ENCODE measurements at regions not wholly inside any gene's neighbourhood (a gene's known extent, or its start where the extent isn't known, plus 50 kb on each side); places are given as distances from the start of the nearest gene placed in this dataset.

DNA sequence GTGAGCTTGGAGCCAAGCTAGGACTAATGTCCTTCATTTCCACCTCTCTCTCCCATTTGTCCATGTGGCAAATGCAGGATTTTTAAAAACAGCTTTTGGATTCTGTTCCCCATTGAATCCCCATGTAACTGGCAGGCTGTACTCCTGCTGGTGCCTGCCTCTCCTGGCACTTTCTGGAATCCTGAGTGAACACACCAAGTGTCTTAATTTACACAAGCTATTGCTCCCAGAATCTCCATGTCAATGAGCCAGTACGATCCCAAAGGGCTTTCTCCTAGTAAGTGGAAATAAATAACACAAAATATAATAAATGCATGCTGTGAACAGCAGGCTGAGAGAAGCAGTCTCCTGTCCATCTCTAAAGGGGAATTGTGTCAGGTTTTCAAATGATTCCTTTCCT, 88.4 kb upstream of the WWC1 start:
- DNase-seq (ENCODE audit: low spot score), result no peak

DNA sequence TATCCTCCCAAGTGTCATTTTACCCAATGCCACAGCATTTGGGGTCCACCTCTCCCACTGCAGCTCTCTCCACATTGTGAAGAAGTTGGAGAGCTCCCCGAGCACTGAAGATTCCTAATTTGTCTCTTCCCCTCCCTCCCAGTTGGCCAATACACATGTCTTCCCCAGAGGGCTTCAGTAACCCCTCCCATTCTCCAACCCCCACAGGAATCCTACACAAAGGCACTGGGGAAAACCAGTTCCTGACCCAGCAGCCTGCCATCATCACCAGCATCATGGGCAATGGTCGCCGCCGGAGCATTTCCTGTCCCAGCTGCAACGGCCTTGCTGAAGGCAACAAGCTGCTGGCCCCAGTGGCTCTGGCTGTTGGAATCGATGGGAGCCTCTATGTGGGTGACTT, 87.3 kb upstream of the WWC1 start:
- DNase-seq (ENCODE audit: low spot score), result no peak

DNA sequence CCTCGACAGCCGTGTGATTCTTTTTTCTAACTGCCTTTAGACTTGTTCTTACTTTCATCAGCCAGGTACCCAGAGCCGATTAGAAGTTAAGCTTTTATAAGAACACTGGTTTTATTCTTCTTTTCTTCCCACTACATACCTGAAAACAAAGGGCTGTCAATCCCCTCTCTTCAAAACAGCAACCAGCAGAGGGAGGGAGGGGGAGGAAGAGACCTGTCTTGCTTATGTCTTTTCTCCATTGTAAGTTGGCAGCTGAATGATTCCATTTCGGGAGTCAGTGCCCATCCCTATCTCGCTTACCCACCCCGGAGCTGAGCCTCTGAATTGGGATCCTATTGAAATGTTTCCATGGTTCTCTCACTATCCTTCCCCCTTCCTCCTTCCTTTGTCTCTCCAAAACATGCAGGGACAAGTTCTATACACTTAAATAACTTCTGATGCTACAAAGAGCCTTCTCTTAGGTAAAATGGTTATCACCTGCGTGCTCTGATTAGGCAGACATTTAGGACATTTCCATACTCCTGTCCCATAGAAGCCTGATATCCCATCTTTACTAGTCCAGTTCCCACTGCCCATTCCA, 83.9 kb upstream of the WWC1 start:
- no peak for DNase-seq (ENCODE audit: low spot score)

DNA sequence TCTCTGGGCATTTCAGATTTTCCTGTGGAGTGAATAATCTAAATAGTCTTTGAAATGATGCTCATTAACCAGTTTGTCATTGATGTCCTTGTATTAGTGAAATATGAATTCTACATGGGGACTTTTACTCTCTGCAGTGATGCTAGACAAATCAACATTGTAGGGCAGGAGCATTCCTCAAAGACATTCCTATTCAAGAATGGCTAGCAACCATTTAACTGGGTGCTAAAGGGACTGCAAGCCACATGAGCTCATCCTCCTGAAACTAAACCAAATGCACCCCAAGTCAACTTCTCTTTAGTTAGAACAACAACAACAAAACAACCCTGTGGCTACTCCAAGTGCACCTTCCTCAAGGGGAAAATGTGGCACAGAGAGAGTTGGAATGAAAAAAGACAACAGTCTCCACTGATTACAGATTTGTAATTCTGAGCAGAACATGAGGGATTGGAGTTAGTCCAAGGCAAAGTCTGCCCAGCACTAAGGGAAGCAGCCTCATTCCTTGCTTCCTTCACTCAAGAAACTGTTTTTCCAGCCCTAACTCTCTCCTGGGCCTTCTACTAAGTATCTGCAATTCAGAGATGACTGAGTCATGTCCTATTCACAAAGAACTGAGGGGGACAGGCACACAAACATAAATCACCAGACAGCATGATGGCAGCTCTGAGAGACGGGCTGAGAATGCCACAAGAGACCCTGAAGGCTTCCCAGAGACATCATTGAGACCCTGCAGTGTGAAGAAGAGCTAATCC, 82.0 kb upstream of the WWC1 start:
- DNase-seq (ENCODE audit: low spot score), result peak; percentile 31

DNA sequence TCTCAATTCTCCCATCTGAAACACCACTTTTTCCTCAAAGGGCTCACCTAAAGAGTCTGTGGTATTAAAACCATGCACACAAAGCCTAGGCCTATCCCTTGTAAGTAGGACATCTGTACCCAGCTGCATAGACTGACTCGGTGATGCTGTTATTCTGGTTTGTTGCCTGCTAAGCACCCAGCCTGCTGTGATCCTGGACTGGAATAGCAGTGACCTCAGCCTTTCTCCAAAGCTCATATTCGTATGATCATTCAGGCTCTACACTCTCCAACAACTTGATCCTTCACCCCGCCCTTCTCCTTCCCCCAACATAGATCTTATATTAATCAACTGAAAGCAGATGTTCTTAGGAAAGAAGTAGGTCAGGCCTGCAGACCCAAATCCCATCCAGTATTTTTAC, 81.4 kb upstream of the WWC1 start:
- no peak for DNase-seq (ENCODE audit: low spot score)

DNA sequence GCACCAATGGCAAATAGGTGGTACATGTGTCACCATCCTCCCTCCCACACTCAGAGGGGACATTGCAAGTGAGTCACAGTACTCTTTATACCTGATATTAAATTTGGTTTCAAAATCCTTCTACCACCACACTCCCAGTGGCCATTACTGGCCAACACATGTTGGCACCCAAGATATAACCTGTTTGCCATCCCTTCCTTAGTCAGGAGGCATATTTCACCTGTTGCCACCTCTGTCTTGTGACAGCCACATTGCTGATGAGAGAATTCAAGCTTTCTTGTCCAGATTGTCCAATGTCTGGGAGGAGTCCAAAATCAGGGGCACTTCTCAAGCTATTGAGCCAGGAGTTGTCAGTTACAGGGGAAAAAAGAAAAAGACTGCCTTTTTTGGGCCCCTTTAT, 80.2 kb upstream of the WWC1 start:
- DNase-seq (ENCODE audit: low spot score), result no peak

DNA sequence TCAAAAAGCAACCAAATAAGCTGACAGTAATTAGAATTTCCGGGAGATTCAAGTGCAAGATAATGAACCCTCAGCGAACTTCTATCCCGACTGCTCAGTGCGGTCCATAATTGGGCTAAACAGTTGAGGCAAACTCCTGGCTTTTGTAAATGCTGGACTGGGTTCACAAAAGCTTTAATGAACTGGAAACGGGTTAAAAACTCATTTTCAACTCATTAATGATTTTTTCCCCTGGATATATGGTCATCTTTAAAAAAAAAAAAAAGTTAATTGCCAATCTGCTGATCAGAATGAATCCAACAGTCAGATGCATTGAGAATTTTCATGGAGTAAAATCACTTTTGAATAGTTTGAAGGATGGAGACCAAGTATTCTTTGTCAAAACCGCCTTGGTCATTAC, 79.5 kb upstream of the WWC1 start:
- no peak for DNase-seq (ENCODE audit: low spot score)

DNA sequence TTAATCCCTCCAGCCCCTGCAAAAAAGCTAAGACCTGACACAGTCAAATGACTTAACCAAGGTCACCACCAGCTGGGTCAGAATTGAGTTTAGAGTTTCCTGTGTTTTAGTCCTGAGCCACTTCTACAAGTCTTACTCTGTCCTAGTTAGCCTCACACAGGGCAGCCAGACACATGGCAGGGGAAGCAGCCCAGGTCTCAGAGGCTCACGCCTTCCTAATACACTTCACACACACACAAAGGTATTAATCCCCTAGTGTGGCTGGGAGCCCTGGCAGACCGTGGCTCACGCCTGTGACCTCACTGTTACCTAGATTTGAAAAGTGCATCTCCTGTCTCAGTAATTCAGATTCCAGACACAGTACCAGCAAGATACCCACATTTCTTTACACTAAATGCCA, 77.4 kb upstream of the WWC1 start:
- DNase-seq (ENCODE audit: low spot score), result no peak

DNA sequence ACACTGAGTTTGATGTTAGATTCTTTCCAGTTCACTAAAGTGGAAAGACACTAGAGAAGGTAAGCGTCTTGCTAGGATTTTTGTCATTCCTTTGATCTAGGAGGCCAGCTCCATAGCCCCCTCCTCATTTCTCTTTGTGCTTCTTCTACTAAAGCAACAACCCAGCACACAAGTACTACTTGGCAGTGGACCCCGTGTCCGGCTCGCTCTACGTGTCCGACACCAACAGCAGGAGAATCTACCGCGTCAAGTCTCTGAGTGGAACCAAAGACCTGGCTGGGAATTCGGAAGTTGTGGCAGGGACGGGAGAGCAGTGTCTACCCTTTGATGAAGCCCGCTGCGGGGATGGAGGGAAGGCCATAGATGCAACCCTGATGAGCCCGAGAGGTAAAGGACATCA, 76.6 kb upstream of the WWC1 start:
- DNase-seq (ENCODE audit: low spot score), result no peak

DNA sequence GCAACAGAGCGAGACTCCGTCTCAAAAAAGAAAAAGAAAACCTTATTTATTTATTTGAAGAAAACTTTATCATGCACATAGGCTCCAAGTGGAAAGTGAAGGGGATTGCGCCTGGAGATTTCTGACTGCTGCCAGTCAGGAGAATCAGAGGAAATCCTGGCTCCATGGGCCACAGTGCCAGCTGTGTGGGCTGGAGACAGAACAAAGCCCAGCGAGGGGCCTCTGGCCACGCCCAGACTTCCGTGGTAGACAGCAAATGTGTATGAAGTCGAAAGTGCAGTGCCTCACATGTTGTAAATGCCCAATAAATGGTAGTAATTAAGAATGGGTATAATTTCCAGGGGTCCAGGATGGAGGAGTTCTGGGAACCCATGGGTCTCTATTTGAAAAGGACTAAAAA, 75.8 kb upstream of the WWC1 start:
- no peak for DNase-seq (ENCODE audit: low spot score)

DNA sequence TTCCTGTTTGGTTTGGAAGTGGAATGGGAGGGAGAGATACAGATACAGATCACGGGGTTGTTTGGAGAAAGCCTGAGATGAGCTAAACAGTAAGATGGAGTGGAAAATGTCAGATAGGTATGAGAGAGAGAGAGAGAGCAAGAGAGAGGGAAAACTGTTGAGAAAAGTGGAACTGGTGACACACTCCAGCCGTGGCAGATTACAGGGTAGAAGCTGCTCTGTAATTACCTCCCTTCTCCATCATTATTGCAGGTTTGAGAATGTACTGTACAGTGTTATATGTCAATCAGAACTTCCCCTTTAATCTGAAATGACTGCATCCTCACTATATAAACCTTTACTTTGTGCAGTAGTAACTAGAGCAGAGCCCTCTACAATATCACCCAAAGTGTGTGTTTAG, 74.5 kb upstream of the WWC1 start:
- no peak for DNase-seq (ENCODE audit: low spot score)

DNA sequence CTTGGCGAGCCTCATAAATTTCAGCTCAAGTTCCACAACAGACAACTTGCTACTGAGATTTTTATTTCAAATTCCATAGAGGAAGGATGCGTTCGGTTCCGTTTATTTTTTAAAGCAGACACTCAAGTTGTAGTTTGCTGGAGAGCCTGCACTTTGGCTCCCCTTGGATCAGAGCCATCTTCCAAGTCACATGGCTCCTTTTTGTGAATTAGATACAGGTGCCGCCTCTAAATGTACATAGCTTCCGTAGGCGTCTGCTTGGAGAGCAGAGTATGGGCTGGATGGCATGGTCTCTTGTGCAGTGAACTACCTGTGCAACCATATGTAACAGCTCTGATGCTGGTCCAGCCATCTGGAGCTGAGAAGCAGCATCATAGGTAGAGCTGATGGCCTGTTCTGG, 73.9 kb upstream of the WWC1 start:
- no peak for DNase-seq (ENCODE audit: low spot score)

DNA sequence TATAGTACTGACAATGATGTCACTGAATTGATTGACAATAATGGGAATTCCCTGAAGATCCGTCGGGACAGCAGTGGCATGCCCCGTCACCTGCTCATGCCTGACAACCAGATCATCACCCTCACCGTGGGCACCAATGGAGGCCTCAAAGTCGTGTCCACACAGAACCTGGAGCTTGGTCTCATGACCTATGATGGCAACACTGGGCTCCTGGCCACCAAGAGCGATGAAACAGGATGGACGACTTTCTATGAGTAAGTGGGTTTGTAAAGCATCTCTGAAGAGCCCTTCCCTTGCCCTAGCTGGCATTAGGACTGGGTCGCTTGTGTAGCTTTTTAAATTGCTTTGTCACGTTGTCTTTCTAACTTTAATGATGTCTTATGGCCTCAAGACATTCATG, 72.7 kb upstream of the WWC1 start:
- DNase-seq (ENCODE audit: low spot score), result no peak

DNA sequence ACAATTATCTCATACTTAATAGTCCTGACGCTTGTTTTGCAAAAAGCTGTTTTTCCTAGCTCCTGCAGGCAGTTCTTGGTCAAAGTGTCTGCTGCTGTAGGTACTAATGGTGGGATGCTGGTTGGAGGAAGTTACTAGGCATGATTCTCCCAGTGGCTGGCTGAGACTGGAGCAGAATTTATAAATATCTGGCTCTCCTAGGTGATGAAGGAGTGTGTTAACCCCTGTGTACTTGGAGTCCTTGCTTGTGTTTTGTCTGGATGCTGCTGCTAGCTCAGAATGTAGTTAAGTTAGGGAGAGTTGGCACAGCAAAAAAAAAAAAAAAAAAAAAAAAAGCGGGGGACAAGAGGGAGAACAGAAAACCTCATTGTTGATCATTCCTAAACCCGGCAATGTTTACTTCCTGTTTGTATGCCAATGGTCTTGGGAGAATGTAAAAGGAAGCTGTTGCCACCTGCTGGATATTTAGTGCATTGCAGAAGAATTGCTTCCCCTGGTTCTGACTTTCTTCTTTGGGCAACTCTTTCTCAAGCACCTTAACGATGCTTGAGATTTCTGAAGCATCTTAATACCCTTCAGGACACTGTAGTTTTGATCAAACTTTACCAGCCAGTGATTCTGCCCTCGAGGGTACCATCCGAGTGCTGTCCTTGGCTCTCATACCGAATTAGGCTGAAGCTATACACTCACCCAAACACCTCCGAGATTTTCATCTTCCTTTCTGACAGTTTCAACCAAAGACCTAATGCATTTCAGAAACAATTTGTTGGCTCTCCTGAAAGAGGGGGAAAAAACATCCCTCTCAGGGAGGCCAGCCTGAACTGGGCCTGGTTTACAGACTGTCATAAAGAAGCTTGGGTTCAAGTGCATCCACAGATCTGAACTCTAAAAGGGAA, 71.7 kb upstream of the WWC1 start:
- peak; percentile 85 for DNase-seq (ENCODE audit: low spot score)

DNA sequence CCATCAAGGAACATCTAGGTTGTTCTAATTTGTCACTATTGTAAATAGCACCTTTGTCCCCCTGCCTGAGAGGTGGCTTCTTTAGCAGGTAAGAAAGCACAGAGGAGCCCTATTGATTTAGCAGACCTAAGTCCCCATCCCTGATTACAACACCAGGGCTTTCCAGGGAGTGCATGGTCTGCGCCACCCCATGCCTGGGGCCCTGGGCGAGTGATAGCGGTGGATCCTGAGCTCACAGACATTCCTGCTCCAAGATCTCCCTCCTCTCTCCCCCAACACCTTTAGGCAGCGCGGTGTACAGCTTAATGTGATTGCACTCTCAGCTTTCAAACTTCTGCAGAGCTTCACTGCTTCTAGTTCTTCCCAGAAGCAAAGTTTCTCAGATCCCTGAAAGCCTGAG, 67.4 kb upstream of the WWC1 start:
- no peak for DNase-seq (ENCODE audit: low spot score)

DNA sequence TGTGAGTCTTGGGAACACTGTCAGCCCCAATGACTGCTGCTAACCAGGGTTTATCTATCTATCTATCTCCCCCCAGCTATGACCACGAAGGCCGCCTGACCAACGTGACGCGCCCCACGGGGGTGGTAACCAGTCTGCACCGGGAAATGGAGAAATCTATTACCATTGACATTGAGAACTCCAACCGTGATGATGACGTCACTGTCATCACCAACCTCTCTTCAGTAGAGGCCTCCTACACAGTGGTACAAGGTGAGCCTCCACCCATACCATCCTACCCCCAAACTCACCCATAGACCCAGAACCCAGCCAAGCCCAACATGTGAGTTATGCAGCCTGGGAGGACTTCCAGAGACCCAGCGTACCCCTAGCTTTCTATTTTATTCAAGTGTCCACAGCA, 65.4 kb upstream of the WWC1 start:
- DNase-seq (ENCODE audit: low spot score), result no peak

DNA sequence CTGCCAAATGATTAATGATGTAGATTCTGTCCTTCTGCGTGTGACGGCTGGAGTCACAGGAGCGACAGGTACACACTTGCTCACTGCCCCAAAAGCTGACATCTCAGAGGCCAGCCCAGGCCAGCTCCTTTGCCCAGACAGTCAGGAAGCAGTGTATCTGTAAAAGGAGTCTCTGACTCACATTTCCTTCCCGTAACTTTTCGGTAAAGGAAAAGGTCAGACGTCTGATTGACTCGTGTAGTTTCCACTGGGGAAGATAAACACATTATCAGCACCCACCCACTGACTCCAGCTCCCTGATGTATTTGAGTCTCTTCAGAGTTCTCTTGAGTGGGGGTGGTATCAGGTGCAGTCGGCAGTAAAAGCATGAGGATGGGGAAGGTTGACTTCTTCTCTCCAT, 64.4 kb upstream of the WWC1 start:
- no peak for DNase-seq (ENCODE audit: low spot score)

DNA sequence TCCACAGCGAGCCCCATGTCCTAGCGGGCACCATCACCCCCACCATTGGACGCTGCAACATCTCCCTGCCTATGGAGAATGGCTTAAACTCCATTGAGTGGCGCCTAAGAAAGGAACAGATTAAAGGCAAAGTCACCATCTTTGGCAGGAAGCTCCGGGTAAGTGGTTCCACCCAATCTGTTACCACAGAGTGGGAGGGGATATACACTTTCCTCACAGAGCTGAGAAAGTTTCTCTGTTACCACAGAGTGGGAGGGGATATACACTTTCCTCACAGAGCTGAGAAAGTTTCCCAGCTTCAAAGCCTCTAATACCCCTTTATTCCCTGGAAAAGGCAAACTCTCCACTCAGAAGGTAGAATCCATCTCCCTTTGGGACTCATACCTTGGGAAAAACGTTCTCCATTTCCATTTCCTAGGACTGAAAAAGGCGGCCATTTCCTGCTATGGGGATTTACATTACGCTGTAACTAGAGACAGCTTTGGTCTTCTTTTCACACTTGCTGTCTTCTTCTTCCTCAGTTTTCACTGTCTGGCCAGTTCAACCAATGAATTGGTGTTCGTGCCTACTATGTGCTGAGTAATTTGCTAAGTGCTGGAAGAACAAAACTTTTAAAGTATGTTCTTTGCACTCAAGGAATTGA, 63.4 kb upstream of the WWC1 start:
- DNase-seq (ENCODE audit: low spot score), result no peak

DNA sequence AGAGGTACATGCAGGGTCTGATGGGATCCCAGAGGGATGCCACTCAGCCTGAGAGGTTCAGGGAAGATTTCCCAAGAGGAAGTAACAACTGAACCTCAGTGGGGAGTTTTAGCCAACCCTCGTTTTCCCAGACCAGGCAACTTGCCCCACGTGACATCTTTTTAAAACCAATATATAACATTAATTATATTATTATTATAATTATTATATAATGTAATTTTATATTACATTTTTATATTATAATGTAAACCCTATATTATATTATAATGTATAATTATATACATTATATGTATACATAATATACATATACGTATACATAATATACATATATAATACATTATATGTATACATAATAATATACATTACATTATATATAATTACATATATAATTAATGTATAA, 62.8 kb upstream of the WWC1 start:
- no peak for DNase-seq (ENCODE audit: low spot score)

DNA sequence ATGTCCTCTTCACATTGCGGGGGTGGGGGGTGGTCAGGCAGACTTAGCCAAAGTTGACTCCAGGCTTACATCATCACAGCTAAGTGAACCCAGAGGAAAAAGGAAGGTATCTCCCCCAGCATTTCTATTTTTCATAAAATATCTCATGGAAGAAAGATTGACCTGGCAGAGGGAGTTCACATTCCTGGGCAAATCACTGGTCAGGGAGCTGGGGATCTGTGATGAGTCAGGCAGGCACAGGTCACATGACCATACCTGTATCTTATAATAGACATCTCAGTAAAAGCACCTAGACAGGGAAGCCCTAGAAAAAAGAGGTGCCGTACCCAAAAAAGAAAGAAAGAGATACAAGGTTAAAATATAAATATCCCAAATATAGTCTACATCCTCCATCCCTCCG, 57.3 kb upstream of the WWC1 start:
- no peak for DNase-seq (ENCODE audit: low spot score)

DNA sequence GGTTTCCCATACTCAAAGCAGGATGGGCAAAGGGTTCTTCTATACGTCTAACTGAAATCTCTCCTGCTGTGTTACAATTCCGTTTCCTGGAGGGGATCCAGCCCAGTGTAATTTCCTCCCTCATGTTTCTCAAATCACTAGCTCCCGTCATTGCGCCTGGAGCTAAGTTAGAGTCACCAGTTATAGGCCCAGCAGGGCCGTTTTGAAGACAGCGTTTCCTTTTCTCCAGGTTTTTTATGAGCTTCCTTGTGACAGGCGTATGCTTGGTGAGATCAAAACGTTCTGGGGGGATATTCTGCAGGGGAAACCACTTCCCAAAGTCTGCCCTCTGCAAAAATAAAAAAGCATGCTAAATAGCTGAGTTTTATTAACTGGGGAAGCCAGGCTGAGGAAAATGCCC, 53.0 kb upstream of the WWC1 start:
- DNase-seq (ENCODE audit: low spot score), result no peak

DNA sequence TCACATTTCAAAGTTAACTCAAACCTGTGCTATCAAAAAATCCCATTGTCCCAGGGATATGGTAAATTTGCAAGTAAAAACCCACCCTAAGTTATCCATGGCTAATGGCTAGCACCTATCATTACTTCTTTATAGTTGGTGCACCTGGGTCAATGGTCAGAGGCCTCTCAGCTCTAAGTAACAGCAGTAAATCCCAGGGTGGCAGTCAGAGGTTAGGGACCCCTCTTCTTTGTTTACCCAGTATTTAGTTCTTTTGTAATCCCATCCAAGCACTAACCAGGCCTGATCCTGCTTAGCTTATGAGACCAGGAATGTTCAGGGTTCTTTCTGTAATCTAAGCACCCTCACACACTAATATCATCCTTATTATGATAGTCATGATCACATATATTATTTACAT, 52.1 kb upstream of the WWC1 start:
- no peak for DNase-seq (ENCODE audit: low spot score)
